D721Med (cell line): ENCODE measurements at regions not wholly inside any gene's neighbourhood (a gene's known extent, or its start where the extent isn't known, plus 50 kb on each side); places are given as distances from the start of the nearest gene placed in this dataset.

ENCODE experiments used
- DNase-seq: peaks from one replicate; pipeline ENCODE4 v3.0.0; 2011; ENCODE audit warnings: low spot score; ENCODE audit not compliant: insufficient read length
- FAIRE-seq: peaks from 2 replicates; lab custom pipeline; 2011; peaks lifted over from hg19 to GRCh38; lab: Jason Lieb, UNC
- TF ChIP-seq, protein P1 (sequence below): IDR thresholded peaks from 2 replicates; pipeline ENCODE4 v1.5.1; 2012; ENCODE audit warnings: mild to moderate bottlenecking, control low read depth; ENCODE audit not compliant: insufficient read depth; ENCODE audit errors: missing control alignments

GRCh38 chr20:7520361-7520760, 419.9 kb downstream of the HAO1 start:
- DNase-seq (no peak), FAIRE-seq (no peak)
- TF ChIP-seq, protein P1, sequence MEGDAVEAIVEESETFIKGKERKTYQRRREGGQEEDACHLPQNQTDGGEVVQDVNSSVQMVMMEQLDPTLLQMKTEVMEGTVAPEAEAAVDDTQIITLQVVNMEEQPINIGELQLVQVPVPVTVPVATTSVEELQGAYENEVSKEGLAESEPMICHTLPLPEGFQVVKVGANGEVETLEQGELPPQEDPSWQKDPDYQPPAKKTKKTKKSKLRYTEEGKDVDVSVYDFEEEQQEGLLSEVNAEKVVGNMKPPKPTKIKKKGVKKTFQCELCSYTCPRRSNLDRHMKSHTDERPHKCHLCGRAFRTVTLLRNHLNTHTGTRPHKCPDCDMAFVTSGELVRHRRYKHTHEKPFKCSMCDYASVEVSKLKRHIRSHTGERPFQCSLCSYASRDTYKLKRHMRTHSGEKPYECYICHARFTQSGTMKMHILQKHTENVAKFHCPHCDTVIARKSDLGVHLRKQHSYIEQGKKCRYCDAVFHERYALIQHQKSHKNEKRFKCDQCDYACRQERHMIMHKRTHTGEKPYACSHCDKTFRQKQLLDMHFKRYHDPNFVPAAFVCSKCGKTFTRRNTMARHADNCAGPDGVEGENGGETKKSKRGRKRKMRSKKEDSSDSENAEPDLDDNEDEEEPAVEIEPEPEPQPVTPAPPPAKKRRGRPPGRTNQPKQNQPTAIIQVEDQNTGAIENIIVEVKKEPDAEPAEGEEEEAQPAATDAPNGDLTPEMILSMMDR, result no peak

GRCh38 chr20:7523288-7523687, 417.0 kb downstream of the HAO1 start:
- FAIRE-seq (no peak), DNase-seq (no peak)
- TF ChIP-seq, protein P1, result no peak

DNA sequence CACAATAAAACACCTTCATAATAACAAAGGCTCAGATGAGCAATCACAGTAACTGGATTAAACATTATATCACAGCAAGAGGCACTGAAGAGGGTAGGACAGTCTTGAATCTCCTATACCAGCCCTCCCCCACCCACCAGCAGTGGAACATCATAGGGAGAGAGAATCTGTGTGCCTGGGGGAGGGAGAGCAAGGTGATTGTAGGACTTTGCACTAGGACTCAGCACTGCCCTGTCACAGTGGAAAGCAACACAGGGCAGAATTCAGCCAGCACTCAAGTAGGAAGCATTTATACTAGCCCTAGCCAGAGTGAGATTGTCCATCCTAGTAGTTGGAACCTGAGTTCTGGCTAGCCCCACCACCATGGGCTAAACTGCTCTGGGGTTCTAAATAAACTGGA, 400.2 kb downstream of the HAO1 start:
- FAIRE-seq (no peak), DNase-seq (no peak)
- TF ChIP-seq, protein P1, result no peak

- TF ChIP-seq, protein P1, result no peak
- no peak for FAIRE-seq
- DNase-seq, result no peak
These were observed 399.3 kb downstream of the HAO1 start for GRCh38 chr20:7540923-7541322.

DNA sequence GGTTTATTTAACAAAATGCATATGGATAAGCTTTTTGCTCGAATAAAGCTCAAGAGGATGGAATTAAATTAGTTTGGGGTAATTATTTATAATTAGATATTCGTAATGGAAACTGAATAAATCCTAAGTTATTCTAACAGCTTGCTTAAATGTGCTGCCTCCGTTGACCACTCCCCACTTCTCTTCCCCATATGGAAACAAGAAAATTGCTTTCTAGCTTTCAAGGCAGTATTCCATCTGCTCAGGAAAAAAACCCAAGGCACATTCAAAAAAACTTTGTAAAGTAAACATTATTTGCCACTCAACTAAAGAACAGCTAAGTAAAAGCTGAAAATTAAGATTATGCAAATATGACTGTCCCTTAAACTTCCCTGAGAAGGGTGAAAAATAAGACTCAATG, 369.2 kb downstream of the HAO1 start:
- TF ChIP-seq, protein P1, result no peak
- DNase-seq, result no peak
- no peak for FAIRE-seq

DNA sequence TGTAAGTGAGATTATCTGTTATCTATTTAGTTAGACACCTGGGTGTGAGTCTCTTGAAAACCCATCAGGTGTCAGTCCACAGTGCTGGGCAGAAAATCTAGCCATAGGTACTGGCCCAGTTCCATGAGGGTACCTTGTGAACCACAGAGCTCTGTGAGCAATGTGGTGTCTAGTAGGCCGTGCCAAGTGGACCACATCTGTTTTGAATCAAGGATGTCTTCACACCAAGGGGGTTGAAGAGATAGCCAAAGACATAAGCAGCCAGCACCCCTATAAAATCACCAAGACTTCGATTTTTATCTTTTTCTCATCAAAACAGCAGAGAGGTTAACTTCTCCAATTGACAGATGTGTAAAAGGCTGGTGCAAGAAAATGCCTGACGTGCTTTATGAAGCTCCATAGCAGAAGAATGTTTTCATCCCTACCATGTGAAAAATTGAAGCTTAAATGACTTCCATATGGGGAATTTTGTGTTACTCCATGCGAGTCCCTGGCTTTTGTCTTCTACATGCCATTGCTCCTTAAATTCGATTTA, 368.7 kb downstream of the HAO1 start:
- DNase-seq (no peak), FAIRE-seq (no peak)
- TF ChIP-seq, protein P1, result no peak

GRCh38 chr20:7579888-7580287, 360.4 kb downstream of the HAO1 start:
- TF ChIP-seq, protein P1, result no peak
- FAIRE-seq (no peak), DNase-seq (no peak)
